PC-9 (cell line): ENCODE measurements at regions not wholly inside any gene's neighbourhood (a gene's known extent, or its start where the extent isn't known, plus 50 kb on each side); places are given as distances from the start of the nearest gene placed in this dataset.

ENCODE experiments used
- BruUV-seq: library from RNA; stranded (reverse); fragments of 400-500 nt; replicated peaks from 2 replicates; lab custom pipeline; 2021; lab: Mats Ljungman, UMichigan
- CTCF ChIA-PET: fragments of 300-600 bp; sonication (Branson Sonifier 250); formaldehyde crosslinking; loops from one replicate; lab custom pipeline; 2022; ENCODE audit warnings: antibody characterized with exemption; lab: Charles Lee
- POLR2A ChIA-PET: fragments of 300-600 bp; sonication (Branson Sonifier 250); formaldehyde crosslinking; loops from one replicate; lab custom pipeline; 2022; ENCODE audit warnings: antibody characterized with exemption; ENCODE audit not compliant: unreplicated experiment; lab: Charles Lee
- DNase-seq, 2 experiments: peaks; one replicate each; pipeline versions ENCODE4 v3.0.0 to v3.0.0-alpha.2; 2015 to 2022; ENCODE audit warnings: mixed read lengths in 1 of 2
- H2AFZ ChIP-seq: fragments of 200-600 bp; sonication (generic); 2 replicates; pipeline ENCODE4 v1.8.1; 2017; ENCODE audit warnings: antibody characterized with exemption
- H3F3A ChIP-seq: fragments of 200-600 bp; sonication (generic); 2 replicates; pipeline ENCODE4 v1.8.1; 2017; ENCODE audit warnings: antibody characterized with exemption, mild to moderate bottlenecking, low read depth; ENCODE audit not compliant: insufficient read depth
- H3K27ac ChIP-seq: fragments of 200-600 bp; sonication (generic); 2 replicates; pipeline ENCODE4 v1.6.1; 2016; ENCODE audit warnings: mixed run types
- H3K27me3 ChIP-seq: fragments of 200-600 bp; sonication (generic); 2 replicates; pipeline ENCODE4 v1.6.1; 2016; ENCODE audit warnings: low read depth, mixed run types; ENCODE audit not compliant: insufficient read depth
- H3K36me3 ChIP-seq: fragments of 200-600 bp; sonication (generic); 2 replicates; pipeline ENCODE4 v1.6.1; 2016; ENCODE audit warnings: low read depth, mixed run types
- H3K4me1 ChIP-seq: fragments of 200-600 bp; sonication (generic); replicated peaks from 2 replicates; pipeline ENCODE4 v1.6.1; 2016; ENCODE audit warnings: mixed run types; ENCODE audit not compliant: insufficient read depth
- H3K4me2 ChIP-seq: fragments of 200-600 bp; sonication (generic); 2 replicates; pipeline ENCODE4 v1.6.1; 2017; ENCODE audit warnings: mixed run types
- H3K4me3 ChIP-seq: fragments of 200-600 bp; sonication (generic); 2 replicates; pipeline ENCODE4 v1.6.1; 2016; ENCODE audit warnings: mixed run types
- H3K79me2 ChIP-seq: fragments of 200-600 bp; sonication (generic); 2 replicates; pipeline ENCODE4 v1.6.1; 2017; ENCODE audit warnings: low read depth, mixed run types
- H3K9me2 ChIP-seq: fragments of 200-600 bp; sonication (generic); 2 replicates; pipeline ENCODE4 v1.8.1; 2017; ENCODE audit warnings: mild to moderate bottlenecking; ENCODE audit not compliant: insufficient read depth
- H3K9me3 ChIP-seq: fragments of 200-600 bp; sonication (generic); 2 replicates; pipeline ENCODE4 v1.8.1; 2016; ENCODE audit warnings: low read depth; ENCODE audit not compliant: insufficient read depth
- H4K20me1 ChIP-seq: fragments of 200-600 bp; sonication (generic); 2 replicates; pipeline ENCODE4 v1.8.1; 2017; ENCODE audit not compliant: insufficient read depth
- EZH2 ChIP-seq: fragments of 200-600 bp; sonication (generic); IDR thresholded peaks from 2 replicates; pipeline ENCODE4 v1.8.0; 2017; ENCODE audit warnings: antibody characterized with exemption, low read depth
- intact Hi-C: fragments of 100-400 bp; cut with micrococcal nuclease; formaldehyde crosslinking; loops from one replicate; pipeline ENCODE4 v1.10.0; 2022; ENCODE audit not compliant: unreplicated experiment
- TF ChIP-seq, protein P1 (sequence below): fragments of 200-600 bp; sonication (generic); conservative IDR thresholded peaks from 2 replicates; pipeline ENCODE4 v1.6.1; 2017; ENCODE audit warnings: mixed run types, antibody characterized with exemption, mild to moderate bottlenecking, moderate library complexity

- CTCF ChIA-PET = no interaction called here
- Histone ChIP-seq H3K9me2 (no peaks in the 10 kb centered on the region), H3F3A (no peaks in the 10 kb centered on the region), H4K20me1 (no peaks in the 10 kb centered on the region), H3K27ac (no peak overlapping the region), H3K27me3 (peaks cover 27% of the 10 kb centered on the region), H2AFZ (no peak overlapping the region), H3K36me3 (no peaks in the 10 kb centered on the region), H3K4me3 (no peak overlapping the region), H3K79me2 (no peaks in the 10 kb centered on the region), H3K9me3 (no peaks in the 10 kb centered on the region), H3K4me1 (no peaks in the 10 kb centered on the region), H3K4me2 (no peak overlapping the region)
- POLR2A ChIA-PET = no interaction called here
- DNase-seq = no peak
- intact Hi-C loops = no loop called here
- TF ChIP-seq, protein P1, sequence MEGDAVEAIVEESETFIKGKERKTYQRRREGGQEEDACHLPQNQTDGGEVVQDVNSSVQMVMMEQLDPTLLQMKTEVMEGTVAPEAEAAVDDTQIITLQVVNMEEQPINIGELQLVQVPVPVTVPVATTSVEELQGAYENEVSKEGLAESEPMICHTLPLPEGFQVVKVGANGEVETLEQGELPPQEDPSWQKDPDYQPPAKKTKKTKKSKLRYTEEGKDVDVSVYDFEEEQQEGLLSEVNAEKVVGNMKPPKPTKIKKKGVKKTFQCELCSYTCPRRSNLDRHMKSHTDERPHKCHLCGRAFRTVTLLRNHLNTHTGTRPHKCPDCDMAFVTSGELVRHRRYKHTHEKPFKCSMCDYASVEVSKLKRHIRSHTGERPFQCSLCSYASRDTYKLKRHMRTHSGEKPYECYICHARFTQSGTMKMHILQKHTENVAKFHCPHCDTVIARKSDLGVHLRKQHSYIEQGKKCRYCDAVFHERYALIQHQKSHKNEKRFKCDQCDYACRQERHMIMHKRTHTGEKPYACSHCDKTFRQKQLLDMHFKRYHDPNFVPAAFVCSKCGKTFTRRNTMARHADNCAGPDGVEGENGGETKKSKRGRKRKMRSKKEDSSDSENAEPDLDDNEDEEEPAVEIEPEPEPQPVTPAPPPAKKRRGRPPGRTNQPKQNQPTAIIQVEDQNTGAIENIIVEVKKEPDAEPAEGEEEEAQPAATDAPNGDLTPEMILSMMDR = no peak
- TF ChIP-seq EZH2 = no peak
- BruUV-seq = no TSS peak
Observed at GRCh38 chr16:8168016-8168415, 422.3 kb downstream of the TMEM114 start.

DNA sequence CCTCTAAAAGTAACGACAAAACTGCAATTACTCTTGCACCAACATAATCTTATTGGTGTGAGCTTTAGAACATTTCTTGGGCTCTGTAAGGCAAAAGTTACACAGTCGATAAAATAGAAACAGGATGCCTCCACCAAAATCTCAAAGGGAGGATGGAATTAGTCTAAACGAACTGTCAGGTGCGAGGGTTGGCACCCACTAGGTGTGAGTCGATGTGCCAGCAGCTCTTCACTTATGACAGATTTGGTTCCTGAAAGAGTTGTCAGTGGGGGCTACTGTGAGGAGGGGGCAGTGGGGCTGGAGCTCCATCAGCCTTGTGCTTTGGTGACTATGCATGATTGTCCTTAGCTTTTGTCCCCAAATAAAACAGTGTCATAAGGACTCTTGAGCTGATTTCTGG, 422.9 kb downstream of the TMEM114 start:
- H3K36me3 ChIP-seq = no peaks in the 10 kb centered on the region
- DNase-seq = no peak
- no peaks in the 10 kb centered on the region for H3K9me3 ChIP-seq
- H3K27ac ChIP-seq = no peak overlapping the region
- ChIA-PET CTCF (no interaction called here), POLR2A (no interaction called here)
- H3K9me2 ChIP-seq = no peaks in the 10 kb centered on the region
- H3K27me3 ChIP-seq = peaks cover 27% of the 10 kb centered on the region
- no peak overlapping the region for H2AFZ ChIP-seq
- H3K4me3 ChIP-seq = no peak overlapping the region
- TF ChIP-seq, protein P1 = no peak
- TF ChIP-seq EZH2 = no peak
- no peaks in the 10 kb centered on the region for H3K4me1 ChIP-seq
- H3K4me2 ChIP-seq = no peak overlapping the region
- H3K79me2 ChIP-seq = no peaks in the 10 kb centered on the region
- BruUV-seq = no TSS peak
- no peaks in the 10 kb centered on the region for H4K20me1 ChIP-seq
- no peaks in the 10 kb centered on the region for H3F3A ChIP-seq
- intact Hi-C loops = no loop called here

DNA sequence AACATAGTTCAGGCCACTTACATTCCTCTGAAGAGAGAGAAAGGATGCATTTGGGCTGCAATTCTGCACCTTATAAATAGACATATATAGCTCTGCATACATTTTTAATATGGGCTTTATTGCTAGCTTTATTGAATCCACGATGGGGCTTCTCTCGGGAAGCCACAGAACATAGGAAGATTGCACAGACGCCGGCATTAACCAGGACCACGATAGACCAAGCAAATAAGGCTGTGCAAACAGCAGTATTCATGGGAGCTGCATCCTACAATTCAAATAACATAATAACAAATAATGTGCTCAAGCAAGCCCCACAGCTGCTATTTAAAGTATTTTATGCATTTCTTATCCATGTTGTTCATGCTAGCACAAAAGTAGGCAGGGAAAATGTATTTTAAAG, 432.3 kb downstream of the TMEM114 start:
- no peak overlapping the region for H3K4me2 ChIP-seq
- H3K27ac ChIP-seq = no peak overlapping the region
- no peak overlapping the region for H3K4me3 ChIP-seq
- no peak overlapping the region for H2AFZ ChIP-seq
- no peak for TF ChIP-seq EZH2
- TF ChIP-seq, protein P1 = no peak
- POLR2A ChIA-PET = no interaction called here
- no peaks in the 10 kb centered on the region for H3K9me2 ChIP-seq
- 0 out of 2 replicates have a peak, but pooled peaks cover 6% of the 10 kb centered on the region for H3K27me3 ChIP-seq
- intact Hi-C loops = no loop called here
- H3K36me3 ChIP-seq = no peaks in the 10 kb centered on the region
- no peaks in the 10 kb centered on the region for H3K4me1 ChIP-seq
- H3F3A ChIP-seq = no peaks in the 10 kb centered on the region
- H3K9me3 ChIP-seq = no peaks in the 10 kb centered on the region
- CTCF ChIA-PET = no interaction called here
- H4K20me1 ChIP-seq = no peaks in the 10 kb centered on the region
- no TSS peak for BruUV-seq
- H3K79me2 ChIP-seq = no peaks in the 10 kb centered on the region
- no peak for DNase-seq
